A673 (cell line): ENCODE measurements at regions not wholly inside any gene's neighbourhood (a gene's known extent, or its start where the extent isn't known, plus 50 kb on each side); places are given as distances from the start of the nearest gene placed in this dataset.

Source experiments
- BruUV-seq: library from RNA; stranded (reverse); fragments of 400-500 nt; replicated peaks from 2 replicates; lab custom pipeline; 2021; lab: Mats Ljungman, UMichigan
- CTCF ChIA-PET: fragments of 300-600 bp; sonication (Branson Sonifier 250); formaldehyde crosslinking; loops from one replicate; lab custom pipeline; 2022; ENCODE audit warnings: antibody characterized with exemption; lab: Charles Lee
- POLR2A ChIA-PET: fragments of 300-600 bp; sonication (Branson Sonifier 250); formaldehyde crosslinking; loops from one replicate; lab custom pipeline; 2022; ENCODE audit warnings: antibody characterized with exemption; ENCODE audit not compliant: low non-redundant PET; lab: Charles Lee
- DNase-seq: peaks from one replicate; pipeline ENCODE4 v3.0.0-alpha.2; 2015; ENCODE audit warnings: low spot score
- H3K27ac ChIP-seq: fragments of 200-600 bp; sonication (generic); 2 replicates; pipeline ENCODE4 v1.5.1; 2016; ENCODE audit warnings: mixed run types, low read depth, mild to moderate bottlenecking, mixed read lengths, antibody characterized with exemption, low read length; ENCODE audit not compliant: poor library complexity, severe bottlenecking
- H3K27me3 ChIP-seq: fragments of 200-600 bp; sonication (generic); replicated peaks from 2 replicates; pipeline ENCODE4 v1.6.1; 2017; ENCODE audit warnings: mixed run types, low read depth, mild to moderate bottlenecking, mixed read lengths, antibody characterized with exemption, low read length; ENCODE audit not compliant: insufficient read depth, poor library complexity
- H3K36me3 ChIP-seq: fragments of 200-600 bp; sonication (generic); 2 replicates; pipeline ENCODE4 v1.6.1; 2016; ENCODE audit warnings: mixed run types, mild to moderate bottlenecking, mixed read lengths, antibody characterized with exemption, low read length; ENCODE audit not compliant: insufficient read depth, poor library complexity, severe bottlenecking
- H3K4me1 ChIP-seq: fragments of 200-600 bp; sonication (generic); 2 replicates; pipeline ENCODE4 v1.6.1; 2017; ENCODE audit warnings: mixed run types, mild to moderate bottlenecking, mixed read lengths, antibody characterized with exemption, low read length; ENCODE audit not compliant: insufficient read depth, poor library complexity, severe bottlenecking
- H3K4me3 ChIP-seq: fragments of 200-600 bp; sonication (generic); 2 replicates; pipeline ENCODE4 v1.5.1; 2016; ENCODE audit warnings: low read depth, mixed run types, mild to moderate bottlenecking, mixed read lengths, low read length; ENCODE audit not compliant: poor library complexity, severe bottlenecking
- H3K9me3 ChIP-seq: fragments of 200-600 bp; sonication (generic); 2 replicates; pipeline ENCODE4 v1.6.1; 2016; ENCODE audit warnings: mixed run types, low read depth, mild to moderate bottlenecking, mixed read lengths, antibody characterized with exemption, low read length; ENCODE audit not compliant: poor library complexity, severe bottlenecking
- CTCF ChIP-seq: fragments of 300-800, 200-600 bp; sonication (generic); conservative IDR thresholded peaks from 2 replicates; pipeline ENCODE4 v1.5.1; 2017; ENCODE audit warnings: low read depth, mild to moderate bottlenecking, antibody characterized with exemption, low read length, moderate library complexity, mixed read lengths
- EZH2 ChIP-seq: fragments of 200-600 bp; sonication (generic); IDR thresholded peaks from 2 replicates; pipeline ENCODE4 v1.6.1; 2017; ENCODE audit warnings: borderline replicate concordance, low read depth, mild to moderate bottlenecking, mixed read lengths, antibody characterized with exemption, low read length; ENCODE audit not compliant: poor library complexity, severe bottlenecking
- intact Hi-C: fragments of 100-400 bp; cut with micrococcal nuclease; formaldehyde crosslinking; loops from one replicate; pipeline ENCODE4 v1.10.0; 2022; ENCODE audit not compliant: unreplicated experiment

GRCh38 chr2:15700131-15700530 lies 108.5 kb downstream of the DDX1 start:
- no TSS peak for BruUV-seq
- Histone ChIP-seq H3K4me1 (no peaks in the 10 kb centered on the region), H3K36me3 (no peaks in the 10 kb centered on the region), H3K27me3 (no peaks in the 10 kb centered on the region), H3K4me3 (no peak overlapping the region), H3K9me3 (no peaks in the 10 kb centered on the region), H3K27ac (no peak overlapping the region)
- TF ChIP-seq EZH2, result no peak
- no peak for TF ChIP-seq CTCF
- intact Hi-C loops, result no loop called here
- DNase-seq, result no peak
- ChIA-PET CTCF (no interaction called here), POLR2A (no interaction called here)

GRCh38 chr2:15700599-15701340 lies 109.1 kb downstream of the DDX1 start:
- intact Hi-C loops, result no loop called here
- no peaks in the 10 kb centered on the region for H3K36me3 ChIP-seq
- DNase-seq, result no peak
- no peaks in the 10 kb centered on the region for H3K9me3 ChIP-seq
- CTCF ChIA-PET, result no interaction called here
- no peak overlapping the region for H3K27ac ChIP-seq
- POLR2A ChIA-PET, result no interaction called here
- H3K4me3 ChIP-seq, result no peak overlapping the region
- no TSS peak for BruUV-seq
- TF ChIP-seq EZH2 (no peak), CTCF (no peak)
- no peaks in the 10 kb centered on the region for H3K27me3 ChIP-seq
- no peaks in the 10 kb centered on the region for H3K4me1 ChIP-seq

GRCh38 chr2:15701341-15701907 lies 109.8 kb downstream of the DDX1 start:
- H3K4me1 ChIP-seq, result no peaks in the 10 kb centered on the region
- no peaks in the 10 kb centered on the region for H3K27me3 ChIP-seq
- H3K9me3 ChIP-seq, result no peaks in the 10 kb centered on the region
- no peaks in the 10 kb centered on the region for H3K36me3 ChIP-seq
- H3K4me3 ChIP-seq, result no peak overlapping the region
- BruUV-seq, result no TSS peak
- TF ChIP-seq EZH2 (no peak), CTCF (no peak)
- no peak overlapping the region for H3K27ac ChIP-seq
- ChIA-PET POLR2A (no interaction called here), CTCF (no interaction called here)
- intact Hi-C loops, result no loop called here
- DNase-seq, result no peak
